ENCODE measurements at regions not wholly inside any gene's neighbourhood (a gene's known extent, or its start where the extent isn't known, plus 50 kb on each side); places are given as distances from the start of the nearest gene placed in this dataset.

DNA sequence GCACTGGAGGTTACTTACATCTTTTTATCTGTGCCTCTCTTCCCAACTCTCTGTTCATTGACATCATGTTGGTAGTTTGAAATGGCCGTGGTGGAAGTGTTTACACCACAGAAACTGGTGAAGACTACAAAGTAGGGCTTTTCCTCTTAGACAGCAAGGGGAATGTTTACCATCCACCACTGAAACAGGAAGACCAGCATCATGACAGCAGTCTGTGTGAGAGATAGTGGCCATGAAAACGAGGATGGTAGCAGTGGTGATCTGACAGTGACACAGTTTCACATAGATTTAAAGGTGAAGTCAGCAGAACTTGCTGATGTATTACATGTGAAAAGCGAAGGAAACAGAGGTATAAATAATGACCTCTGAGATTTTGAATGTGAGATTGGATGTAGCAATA lies 115.7 kb downstream of the CCDC71L start:
- no peak for TF ChIP-seq POLR2A (IDR thresholded peaks at IDR 0.05)
- no peak for TF ChIP-seq EP300 (IDR thresholded peaks at IDR 0.05)
